ENCODE measurements at regions not wholly inside any gene's neighbourhood (a gene's known extent, or its start where the extent isn't known, plus 50 kb on each side); places are given as distances from the start of the nearest gene placed in this dataset.
A peak's percentile ranks its signal among the peaks of the same experiment; 100 is the strongest.

DNA sequence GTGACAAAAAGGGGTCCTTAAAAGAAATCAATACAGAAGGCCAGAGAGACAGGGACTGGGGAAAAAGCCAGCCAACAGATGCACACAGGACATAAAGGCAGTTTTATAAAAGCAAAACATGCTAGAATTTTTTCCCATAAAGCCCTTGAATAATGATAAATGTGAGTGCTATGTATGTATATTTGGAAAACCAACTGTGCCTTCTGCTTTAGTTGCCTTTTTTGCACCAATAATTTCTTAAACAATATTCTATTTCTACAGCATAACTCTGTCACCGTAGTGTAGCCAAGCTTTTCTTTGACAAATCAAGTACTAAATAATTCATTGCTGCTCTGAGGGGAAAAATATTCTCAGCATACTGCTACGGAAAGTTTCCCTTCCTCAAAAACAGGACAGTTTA, 730.6 kb upstream of the NRSN1 start:
- no peak overlapping the region for H3K9ac ChIP-seq (ENCODE audit: low read depth, low read length)
- TF ChIP-seq EZH2 (IDR thresholded peaks at IDR 0.05; ENCODE audit: borderline replicate concordance, low read depth, low read length, severe bottlenecking): no peak
- TF ChIP-seq, protein P1, sequence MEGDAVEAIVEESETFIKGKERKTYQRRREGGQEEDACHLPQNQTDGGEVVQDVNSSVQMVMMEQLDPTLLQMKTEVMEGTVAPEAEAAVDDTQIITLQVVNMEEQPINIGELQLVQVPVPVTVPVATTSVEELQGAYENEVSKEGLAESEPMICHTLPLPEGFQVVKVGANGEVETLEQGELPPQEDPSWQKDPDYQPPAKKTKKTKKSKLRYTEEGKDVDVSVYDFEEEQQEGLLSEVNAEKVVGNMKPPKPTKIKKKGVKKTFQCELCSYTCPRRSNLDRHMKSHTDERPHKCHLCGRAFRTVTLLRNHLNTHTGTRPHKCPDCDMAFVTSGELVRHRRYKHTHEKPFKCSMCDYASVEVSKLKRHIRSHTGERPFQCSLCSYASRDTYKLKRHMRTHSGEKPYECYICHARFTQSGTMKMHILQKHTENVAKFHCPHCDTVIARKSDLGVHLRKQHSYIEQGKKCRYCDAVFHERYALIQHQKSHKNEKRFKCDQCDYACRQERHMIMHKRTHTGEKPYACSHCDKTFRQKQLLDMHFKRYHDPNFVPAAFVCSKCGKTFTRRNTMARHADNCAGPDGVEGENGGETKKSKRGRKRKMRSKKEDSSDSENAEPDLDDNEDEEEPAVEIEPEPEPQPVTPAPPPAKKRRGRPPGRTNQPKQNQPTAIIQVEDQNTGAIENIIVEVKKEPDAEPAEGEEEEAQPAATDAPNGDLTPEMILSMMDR (IDR thresholded peaks at IDR 0.05; ENCODE audit: borderline replicate concordance, extremely low read depth, low read length, poor library complexity, severe bottlenecking): no peak
- H4K20me1 ChIP-seq (ENCODE audit: insufficient read depth, low read length): no peaks in the 10 kb centered on the region
- H3K9me3 ChIP-seq (ENCODE audit: insufficient read depth, low read length, severe bottlenecking): no peaks in the 10 kb centered on the region
- no peak overlapping the region for H2AFZ ChIP-seq (ENCODE audit: low read depth, low read length)
- no peaks in the 10 kb centered on the region for H3K36me3 ChIP-seq (ENCODE audit: insufficient read depth, low read length)
- no peaks in the 10 kb centered on the region for H3K4me1 ChIP-seq (ENCODE audit: insufficient read depth, low read length)
- no peaks in the 10 kb centered on the region for H3K79me2 ChIP-seq (ENCODE audit: insufficient read depth, low read length)
- DNase-seq: no peak
- H3K27me3 ChIP-seq (ENCODE audit: insufficient read depth, low read length, poor library complexity): no peaks in the 10 kb centered on the region
- H3K27ac ChIP-seq (ENCODE audit: low read length): no peak overlapping the region
- H3K4me3 ChIP-seq (ENCODE audit: low read depth in 1 of 2, low read length in 2 of 2): no peak overlapping the region
- ATAC-seq (ENCODE audit: insufficient read depth, low read depth): no peak
- no peak overlapping the region for H3K4me2 ChIP-seq (ENCODE audit: insufficient read depth, low read length)

DNA sequence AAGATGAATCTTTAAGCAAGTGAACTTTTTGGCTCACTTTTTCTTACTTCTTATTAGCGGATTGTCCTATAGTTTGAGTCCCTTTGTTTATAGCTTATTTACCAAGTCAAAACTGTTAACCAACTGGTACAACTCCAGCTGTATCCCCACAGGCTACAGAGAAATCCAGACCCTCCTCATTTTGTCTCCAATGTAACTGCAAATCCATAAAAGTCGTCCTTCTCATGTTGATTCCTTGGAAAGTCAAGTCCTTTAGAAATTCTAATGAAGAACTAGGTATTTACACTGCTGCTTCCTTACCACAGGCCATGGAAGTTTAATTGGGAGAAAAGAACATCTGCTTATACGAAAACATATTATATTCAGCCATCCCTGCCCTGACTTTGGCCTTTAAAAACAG, 729.1 kb upstream of the NRSN1 start:
- Histone ChIP-seq H3K27me3 (ENCODE audit: insufficient read depth, low read length, poor library complexity) (no peaks in the 10 kb centered on the region), H3K4me1 (ENCODE audit: insufficient read depth, low read length) (no peaks in the 10 kb centered on the region), H3K27ac (ENCODE audit: low read length) (no peak overlapping the region), H3K4me2 (ENCODE audit: insufficient read depth, low read length) (no peak overlapping the region), H3K36me3 (ENCODE audit: insufficient read depth, low read length) (no peaks in the 10 kb centered on the region), H3K4me3 (ENCODE audit: low read depth in 1 of 2, low read length in 2 of 2) (no peak overlapping the region), H2AFZ (ENCODE audit: low read depth, low read length) (0 out of 2 replicates have a peak overlapping the region, but pooled peaks have one; percentile 26), H3K9ac (ENCODE audit: low read depth, low read length) (no peak overlapping the region), H3K79me2 (ENCODE audit: insufficient read depth, low read length) (no peaks in the 10 kb centered on the region), H3K9me3 (ENCODE audit: insufficient read depth, low read length, severe bottlenecking) (no peaks in the 10 kb centered on the region), H4K20me1 (ENCODE audit: insufficient read depth, low read length) (no peaks in the 10 kb centered on the region)
- no peak for ATAC-seq (ENCODE audit: insufficient read depth, low read depth)
- DNase-seq: no peak
- TF ChIP-seq EZH2 (IDR thresholded peaks at IDR 0.05; ENCODE audit: borderline replicate concordance, low read depth, low read length, severe bottlenecking): no peak
- TF ChIP-seq, protein P1 (IDR thresholded peaks at IDR 0.05; ENCODE audit: borderline replicate concordance, extremely low read depth, low read length, poor library complexity, severe bottlenecking): no peak

DNA sequence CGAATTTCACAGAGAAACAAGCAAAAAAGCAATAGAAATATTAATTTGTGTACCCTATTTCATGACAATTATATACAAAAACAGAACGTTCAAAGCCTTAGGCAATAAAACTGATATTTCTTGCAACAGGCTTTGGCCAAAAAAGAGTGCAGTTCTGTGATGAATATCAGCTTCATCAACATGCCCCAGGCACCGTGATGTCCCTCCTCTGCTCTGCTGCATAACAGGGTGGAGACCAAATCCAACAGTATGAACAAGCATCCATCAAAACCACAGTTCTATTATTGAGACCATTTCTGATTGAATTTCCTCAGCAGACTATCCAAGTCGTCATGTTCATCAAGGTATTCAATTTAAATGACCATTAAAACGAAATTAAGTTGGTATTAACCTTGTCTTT, 722.6 kb upstream of the NRSN1 start:
- Histone ChIP-seq H3K4me1 (ENCODE audit: insufficient read depth, low read length) (no peaks in the 10 kb centered on the region), H3K36me3 (ENCODE audit: insufficient read depth, low read length) (no peaks in the 10 kb centered on the region), H3K9ac (ENCODE audit: low read depth, low read length) (no peak overlapping the region), H3K27ac (ENCODE audit: low read length) (no peak overlapping the region), H3K4me2 (ENCODE audit: insufficient read depth, low read length) (no peak overlapping the region), H3K9me3 (ENCODE audit: insufficient read depth, low read length, severe bottlenecking) (no peaks in the 10 kb centered on the region), H4K20me1 (ENCODE audit: insufficient read depth, low read length) (no peaks in the 10 kb centered on the region), H3K79me2 (ENCODE audit: insufficient read depth, low read length) (no peaks in the 10 kb centered on the region), H3K4me3 (ENCODE audit: low read depth in 1 of 2, low read length in 2 of 2) (no peak overlapping the region), H2AFZ (ENCODE audit: low read depth, low read length) (no peak overlapping the region), H3K27me3 (ENCODE audit: insufficient read depth, low read length, poor library complexity) (no peaks in the 10 kb centered on the region)
- no peak for TF ChIP-seq EZH2 (IDR thresholded peaks at IDR 0.05; ENCODE audit: borderline replicate concordance, low read depth, low read length, severe bottlenecking)
- TF ChIP-seq, protein P1 (IDR thresholded peaks at IDR 0.05; ENCODE audit: borderline replicate concordance, extremely low read depth, low read length, poor library complexity, severe bottlenecking): no peak
- ATAC-seq (ENCODE audit: insufficient read depth, low read depth) (no peak), DNase-seq (no peak)

DNA sequence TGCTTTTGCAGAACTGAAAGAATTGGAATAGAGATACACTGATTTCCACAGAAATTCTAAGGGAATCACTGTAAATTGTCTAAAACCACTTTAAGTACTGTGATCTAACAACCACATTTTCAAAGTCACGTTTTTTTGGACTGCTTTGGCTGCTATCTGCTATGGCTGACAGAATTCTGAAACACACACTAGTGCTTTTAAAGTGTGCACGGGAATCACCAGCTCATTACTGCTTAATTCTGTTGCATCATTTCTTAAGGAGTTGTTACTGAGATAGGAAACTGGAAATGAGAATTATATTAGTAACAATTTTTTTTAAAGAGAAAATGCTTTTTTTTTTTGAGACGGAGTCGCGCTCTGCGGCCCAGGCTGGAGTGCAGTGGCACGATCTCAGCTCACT, 716.5 kb upstream of the NRSN1 start:
- no peak overlapping the region for H3K9ac ChIP-seq (ENCODE audit: low read depth, low read length)
- H3K4me2 ChIP-seq (ENCODE audit: insufficient read depth, low read length): no peak overlapping the region
- DNase-seq (no peak), ATAC-seq (ENCODE audit: insufficient read depth, low read depth) (no peak)
- H3K9me3 ChIP-seq (ENCODE audit: insufficient read depth, low read length, severe bottlenecking): no peaks in the 10 kb centered on the region
- no peaks in the 10 kb centered on the region for H3K36me3 ChIP-seq (ENCODE audit: insufficient read depth, low read length)
- no peak overlapping the region for H3K4me3 ChIP-seq (ENCODE audit: low read depth in 1 of 2, low read length in 2 of 2)
- H3K27me3 ChIP-seq (ENCODE audit: insufficient read depth, low read length, poor library complexity): no peaks in the 10 kb centered on the region
- H2AFZ ChIP-seq (ENCODE audit: low read depth, low read length): no peak overlapping the region
- H3K4me1 ChIP-seq (ENCODE audit: insufficient read depth, low read length): no peaks in the 10 kb centered on the region
- TF ChIP-seq EZH2 (IDR thresholded peaks at IDR 0.05; ENCODE audit: borderline replicate concordance, low read depth, low read length, severe bottlenecking): no peak
- TF ChIP-seq, protein P1 (IDR thresholded peaks at IDR 0.05; ENCODE audit: borderline replicate concordance, extremely low read depth, low read length, poor library complexity, severe bottlenecking): no peak
- no peak overlapping the region for H3K27ac ChIP-seq (ENCODE audit: low read length)
- no peaks in the 10 kb centered on the region for H3K79me2 ChIP-seq (ENCODE audit: insufficient read depth, low read length)
- H4K20me1 ChIP-seq (ENCODE audit: insufficient read depth, low read length): no peaks in the 10 kb centered on the region

Measured in DND-41 (cell line).